ENCODE measurements at regions not wholly inside any gene's neighbourhood (a gene's known extent, or its start where the extent isn't known, plus 50 kb on each side); places are given as distances from the start of the nearest gene placed in this dataset.
A peak's percentile ranks its signal among the peaks of the same experiment; 100 is the strongest.
"Not testable (repeated sequence)": the region's sequence is repeated elsewhere in the genome, so short reads cannot be mapped to it uniquely, and the experiment has no call there.

DNA sequence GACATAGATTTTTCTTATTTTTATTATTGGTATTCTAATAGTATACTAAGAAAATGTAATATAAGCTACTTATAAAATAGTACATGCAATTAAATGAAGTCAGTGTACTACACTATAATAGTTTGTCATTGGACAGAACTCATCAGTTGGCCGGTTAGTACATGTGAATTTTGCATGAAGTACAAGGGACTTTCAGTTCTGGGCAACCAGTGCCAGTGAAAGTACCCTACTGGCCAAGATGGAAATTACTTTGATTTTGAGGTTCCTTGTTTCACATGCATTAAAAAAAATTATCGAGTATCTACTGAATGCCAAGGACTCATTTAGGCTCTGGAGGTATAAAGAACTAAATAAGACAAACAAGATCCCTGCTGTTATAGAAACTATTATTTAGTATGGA is 213.4 kb upstream of the ELL2 start:
- no peak for DNase-seq

DNA sequence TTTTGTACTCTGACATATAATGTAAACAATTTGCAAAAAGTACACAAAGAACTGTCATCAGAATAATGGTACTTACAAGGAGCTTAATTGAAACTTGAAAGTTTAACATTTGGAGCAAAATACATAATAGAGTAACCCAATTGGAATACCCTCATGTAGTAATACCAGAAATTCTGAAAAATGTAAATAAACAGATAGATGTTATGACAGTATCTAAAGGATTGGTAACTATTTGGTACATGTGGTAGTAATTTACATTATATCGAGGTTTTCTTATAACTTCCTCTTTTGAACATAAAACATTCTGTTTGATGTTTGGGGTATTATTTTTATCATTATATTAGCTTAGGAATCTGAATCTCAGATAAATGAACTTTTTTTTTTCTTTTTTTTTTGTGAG is 211.7 kb upstream of the ELL2 start:
- DNase-seq: no peak

DNA sequence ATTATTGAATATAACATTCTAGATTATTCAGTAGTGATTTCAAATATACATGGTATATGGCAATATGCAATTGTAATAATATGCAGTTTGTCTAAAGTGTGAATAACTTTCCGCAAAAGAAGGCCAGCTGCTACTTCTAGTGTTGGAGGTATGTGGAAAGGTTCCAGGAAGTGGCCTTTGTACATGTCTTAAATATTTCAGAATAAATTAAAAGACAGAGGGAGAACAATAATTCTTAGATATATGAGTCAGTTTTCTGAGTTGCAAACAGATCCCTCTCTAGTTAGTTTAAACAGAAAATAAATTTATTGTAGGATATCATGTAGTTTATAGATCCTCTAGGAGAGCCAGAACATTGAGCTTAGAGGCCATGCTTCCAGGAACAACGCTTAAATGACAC is 210.8 kb upstream of the ELL2 start:
- DNase-seq: no peak

DNA sequence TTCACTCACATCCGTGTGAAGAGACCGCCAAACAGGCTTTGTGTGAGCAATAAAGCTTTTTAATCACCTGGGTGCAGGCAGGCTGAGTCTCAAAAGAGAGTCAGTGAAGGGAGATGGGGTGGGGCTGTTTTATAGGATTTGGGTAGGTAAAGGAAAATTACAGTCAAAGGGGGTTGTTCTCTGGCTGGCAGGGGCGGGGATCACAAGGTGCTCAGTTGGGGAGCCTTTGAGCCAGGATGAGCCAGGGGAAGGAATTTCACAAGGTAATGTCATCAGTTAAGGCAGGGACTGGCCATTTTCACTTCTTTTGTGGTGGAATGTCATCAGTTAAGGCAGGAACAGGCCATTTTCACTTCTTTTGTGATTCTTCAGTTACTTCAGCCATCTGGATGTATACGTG is 210.3 kb upstream of the ELL2 start:
- not testable (repeated sequence) for DNase-seq

DNA sequence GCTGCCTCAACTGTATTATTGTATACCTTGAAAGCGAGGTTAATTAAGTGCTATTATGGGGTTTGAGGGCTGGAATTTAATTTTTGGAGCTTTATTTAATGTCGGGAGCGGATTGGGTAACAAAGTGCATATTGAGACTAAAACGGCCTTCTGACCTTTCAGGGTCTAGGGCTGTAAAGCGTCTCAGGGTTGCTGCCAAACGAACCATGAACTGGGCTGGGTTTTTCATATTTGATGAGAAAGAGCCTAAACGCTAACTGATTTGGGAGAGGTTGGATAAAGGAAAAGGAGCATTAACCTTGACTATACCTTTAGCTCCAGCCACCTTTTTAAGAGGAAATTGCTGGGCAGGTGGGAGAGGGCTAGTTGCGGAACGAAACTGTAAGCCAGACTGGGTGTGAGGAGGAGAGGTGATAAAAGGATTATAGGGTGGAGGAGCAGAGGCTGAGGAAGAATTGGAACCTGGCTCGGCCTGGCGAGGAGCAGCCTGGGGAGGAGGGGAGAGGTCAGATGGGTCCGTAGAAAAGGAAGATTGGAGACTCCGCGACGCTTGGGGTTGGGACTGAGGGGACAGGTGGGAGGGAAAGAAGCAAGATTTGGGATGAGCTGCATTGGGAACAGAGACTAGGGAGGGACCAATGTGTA is 209.0 kb upstream of the ELL2 start:
- not testable (repeated sequence) for DNase-seq

DNA sequence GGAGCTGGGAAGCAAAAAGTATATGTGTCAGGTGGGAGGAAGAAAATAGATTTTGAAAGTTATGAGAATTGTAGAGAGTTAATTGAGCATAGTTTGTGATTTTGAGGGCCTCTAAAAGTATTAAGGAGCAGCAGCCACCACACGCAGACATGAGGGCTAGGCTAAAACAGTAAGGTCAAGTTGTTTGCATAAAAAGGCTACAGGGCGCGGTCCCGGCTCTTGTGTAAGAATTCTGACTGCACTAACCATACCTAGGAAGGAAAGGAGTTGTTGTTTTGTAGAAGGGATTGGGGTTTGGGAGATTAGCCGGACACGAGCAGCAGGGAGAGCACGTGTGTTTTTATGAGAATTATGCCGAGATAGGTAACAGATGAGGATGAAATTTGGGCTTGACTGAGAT is 207.2 kb upstream of the ELL2 start:
- DNase-seq: not testable (repeated sequence)

DNA sequence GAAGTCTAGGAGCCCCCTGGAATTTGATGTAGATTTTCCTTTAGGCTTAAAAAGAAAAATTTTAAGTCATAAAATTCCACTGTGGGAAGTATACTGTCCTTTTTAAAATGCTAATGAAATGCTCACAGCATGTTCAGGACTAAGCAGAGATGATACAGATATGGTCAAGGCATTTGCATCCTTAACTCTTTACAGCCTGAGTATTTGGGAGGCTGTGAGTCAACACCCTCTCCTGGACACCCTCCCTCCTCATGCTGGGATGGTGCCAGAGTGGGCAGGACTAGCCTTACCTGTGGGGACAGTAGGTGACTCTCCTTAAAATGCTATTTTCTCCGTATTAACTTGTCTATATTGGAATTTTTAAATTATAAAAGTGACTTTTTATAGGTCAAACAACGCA is 197.4 kb upstream of the ELL2 start:
- no peak for DNase-seq

DNA sequence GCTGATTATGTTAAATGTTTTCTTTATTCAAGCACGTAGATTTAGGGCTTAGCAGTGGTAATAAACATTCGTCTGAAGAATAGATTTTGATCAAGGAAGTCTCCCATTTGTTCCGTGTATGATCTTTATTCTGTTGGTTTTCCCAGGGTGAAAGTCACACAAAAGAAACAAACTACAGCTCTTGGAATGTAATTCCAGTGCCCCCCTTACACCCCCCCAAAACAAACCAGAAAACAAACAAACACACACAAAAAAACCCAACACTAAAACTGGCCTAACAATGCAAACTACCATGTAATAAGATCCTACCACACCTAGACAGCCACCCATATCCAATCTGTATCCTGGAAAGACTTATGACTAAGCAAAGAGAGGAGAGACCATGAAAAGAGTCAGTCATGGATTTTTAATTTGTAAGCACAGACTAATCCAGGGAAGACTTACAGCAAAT is 196.2 kb upstream of the ELL2 start:
- no peak for DNase-seq

DNA sequence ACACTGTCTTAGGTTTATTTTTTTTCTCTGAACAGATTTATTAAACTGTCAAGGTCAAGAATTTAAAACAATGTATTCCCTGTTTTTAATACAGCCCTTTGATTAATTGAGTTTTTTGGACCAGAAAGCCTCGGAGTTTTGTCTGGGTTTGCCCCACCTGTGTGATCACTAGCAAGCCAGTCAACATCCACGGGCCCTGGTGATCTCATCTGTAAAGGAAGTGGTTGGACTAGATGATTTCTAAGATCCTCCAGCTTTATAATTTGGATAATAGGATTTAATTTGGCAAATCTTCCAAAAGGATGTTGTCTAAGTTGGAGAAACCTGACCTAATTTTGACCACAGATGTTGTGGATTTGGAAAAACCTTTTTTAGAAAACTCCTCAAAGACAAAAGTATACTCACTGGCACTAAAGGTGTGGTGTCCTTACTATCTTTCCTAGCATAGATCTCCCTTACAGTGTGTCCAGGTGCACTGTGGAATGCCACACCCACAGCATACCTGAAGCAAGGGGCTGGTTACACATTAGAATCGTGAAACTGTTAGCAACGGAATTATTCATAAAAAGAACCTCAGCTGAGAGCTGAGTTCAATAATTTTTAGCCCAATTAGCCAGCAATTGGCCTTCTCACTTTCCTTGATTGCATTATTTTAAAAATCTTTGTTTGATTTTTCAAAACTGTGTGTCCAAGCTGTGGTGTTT is 195.6 kb upstream of the ELL2 start:
- no peak for DNase-seq

DNA sequence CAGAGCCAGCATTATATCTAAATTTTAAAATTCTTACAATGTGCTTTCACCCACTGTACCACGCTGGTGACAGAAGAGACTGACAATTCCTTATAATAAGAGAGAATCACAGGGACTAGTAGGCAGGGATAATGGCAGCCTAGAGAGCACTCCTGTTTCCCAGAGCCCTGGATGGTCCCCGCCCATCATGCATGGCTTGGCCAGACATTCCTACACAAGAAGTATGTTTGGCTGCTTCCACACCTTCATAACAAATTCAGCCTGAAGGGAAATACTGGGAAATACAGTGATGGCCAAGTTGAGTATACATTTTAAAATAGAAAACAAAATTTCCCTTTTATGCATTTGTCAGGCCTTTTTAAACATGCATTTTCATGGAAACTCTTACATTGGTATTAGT is 193.5 kb upstream of the ELL2 start:
- DNase-seq: no peak

DNA sequence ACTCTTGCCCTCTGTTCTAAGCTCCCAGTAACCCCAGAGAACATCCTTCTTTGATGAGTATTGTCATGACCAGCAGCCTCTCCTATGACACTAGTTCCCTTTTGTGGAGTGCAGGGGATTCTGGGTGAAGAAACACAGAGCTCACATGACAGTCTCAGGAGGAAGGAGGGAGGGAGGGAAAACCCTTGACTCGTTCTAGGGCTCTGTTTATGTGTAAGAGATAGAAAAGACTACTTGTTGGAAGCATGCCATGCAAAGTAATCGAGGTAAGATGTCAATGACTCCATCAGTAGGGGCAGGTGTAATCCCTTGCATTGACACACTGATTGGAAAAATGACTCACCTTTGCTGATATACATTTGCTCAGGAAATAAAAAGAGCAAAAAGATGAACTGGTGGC is 190.2 kb upstream of the ELL2 start:
- no peak for DNase-seq

DNA sequence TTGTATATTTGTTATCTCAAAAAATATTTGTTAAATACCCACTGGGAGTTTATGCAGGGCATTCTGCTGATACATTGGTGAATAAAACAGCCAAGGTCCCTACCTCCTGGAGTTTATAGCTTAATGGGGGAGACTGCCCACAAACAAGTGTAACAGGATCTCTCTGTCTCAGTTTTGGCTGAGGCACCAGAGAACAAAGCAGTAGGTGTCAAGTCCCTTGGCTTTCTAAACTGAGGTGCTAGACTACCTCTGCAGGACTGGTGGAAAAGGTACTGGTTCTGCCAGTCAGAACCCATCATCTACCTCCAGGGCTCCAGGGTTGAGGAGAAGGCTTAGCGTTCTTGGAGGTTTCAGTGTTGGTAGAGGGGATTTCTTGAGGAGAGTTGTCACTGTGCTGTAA is 188.4 kb upstream of the ELL2 start:
- no peak for DNase-seq

DNA sequence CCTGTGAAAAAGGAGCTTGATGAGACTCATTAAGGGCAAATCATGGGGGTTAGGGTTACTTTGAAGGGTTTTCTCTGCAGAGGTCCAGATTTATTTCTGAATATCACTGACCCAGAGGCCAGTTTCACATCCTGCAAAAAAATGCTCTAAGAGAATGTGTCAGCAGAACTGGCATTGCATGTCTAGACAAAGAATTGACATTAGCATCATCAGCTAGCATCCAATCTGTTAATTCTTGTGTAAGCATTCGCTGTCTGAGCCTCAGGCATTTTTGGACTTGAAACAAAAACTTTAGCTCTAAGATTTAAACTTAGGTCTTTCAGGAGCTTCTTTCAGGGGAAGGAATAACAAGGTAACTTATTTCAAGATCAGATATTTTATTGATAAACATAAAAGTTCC is 187.9 kb upstream of the ELL2 start:
- no peak for DNase-seq

DNA sequence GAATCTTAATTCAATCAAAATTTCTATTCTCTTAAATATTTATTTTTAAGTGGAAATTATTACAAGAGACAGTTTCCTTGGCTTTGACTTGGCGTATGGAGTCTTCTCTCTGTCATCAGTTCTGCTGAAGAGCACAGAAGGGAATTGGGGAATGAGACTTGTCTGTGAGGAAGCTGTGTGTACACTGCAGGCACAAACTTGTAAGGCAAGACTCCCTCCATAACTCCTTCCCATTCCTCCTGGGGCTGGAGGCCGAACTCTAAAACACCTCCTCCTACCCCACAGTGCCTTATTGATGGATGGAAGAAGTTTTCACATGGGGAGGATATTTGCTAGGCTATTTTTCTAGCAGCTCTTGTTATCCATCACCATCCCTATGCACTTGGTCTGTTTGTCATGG is 187.4 kb upstream of the ELL2 start:
- no peak for DNase-seq

DNA sequence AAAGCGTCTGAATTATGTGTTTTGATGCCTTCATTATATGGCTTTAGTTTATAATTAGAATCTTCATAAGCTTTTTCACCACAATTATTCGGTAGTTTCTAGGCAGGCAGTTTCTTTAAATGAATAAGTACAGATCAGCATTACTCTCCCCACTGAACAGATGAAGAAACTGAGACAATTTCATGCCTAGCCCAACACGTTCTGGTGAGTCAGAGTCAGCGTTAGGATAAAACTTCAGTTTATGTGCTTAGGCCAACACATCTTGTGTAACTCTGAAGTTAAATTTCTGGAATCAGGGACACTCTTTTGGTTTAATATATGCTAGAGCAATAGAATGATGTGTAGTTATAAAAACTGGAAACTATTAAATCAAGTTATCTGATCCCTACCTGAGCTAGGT is 186.7 kb upstream of the ELL2 start:
- no peak for DNase-seq

DNA sequence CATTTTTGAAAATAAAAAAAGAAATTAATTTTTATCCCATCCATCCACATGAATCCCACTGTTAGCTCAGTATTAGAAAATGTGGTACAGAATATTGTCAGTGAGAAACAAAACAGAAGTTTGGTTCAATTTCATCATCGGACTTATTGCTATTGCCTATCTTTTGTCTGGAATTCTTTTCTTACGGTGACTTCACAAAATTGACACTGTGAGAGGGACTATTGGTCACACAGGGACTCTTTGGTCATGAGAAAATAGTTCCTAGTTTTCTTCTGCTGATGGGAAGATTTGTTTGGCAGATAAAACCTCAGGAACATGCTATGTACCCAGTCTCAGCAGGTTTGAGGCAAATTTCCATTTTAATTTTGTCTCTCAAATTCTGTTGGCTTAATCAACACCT is 186.2 kb upstream of the ELL2 start:
- DNase-seq: no peak

DNA sequence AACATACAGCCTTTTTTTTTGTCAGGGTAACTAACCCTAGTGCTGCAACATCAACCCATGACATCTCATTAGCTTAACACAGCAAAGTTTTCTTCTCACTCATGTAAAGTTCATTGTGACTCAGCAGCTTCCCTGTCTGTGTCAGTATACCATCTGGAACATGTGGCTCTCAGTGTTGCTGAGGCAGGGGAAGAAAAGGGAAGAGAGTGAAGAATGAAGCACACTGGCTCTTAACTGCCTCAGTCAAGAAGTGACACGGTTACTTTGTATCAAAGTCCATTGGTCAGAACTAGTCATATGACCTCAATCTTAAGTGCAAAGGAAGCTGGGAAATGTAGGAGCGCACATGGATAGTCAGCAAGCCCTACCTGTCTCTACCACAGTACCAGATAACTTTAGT is 185.0 kb upstream of the ELL2 start:
- peak in 3 of 51 donors; percentile 0 to 6 (median 4) for DNase-seq

DNA sequence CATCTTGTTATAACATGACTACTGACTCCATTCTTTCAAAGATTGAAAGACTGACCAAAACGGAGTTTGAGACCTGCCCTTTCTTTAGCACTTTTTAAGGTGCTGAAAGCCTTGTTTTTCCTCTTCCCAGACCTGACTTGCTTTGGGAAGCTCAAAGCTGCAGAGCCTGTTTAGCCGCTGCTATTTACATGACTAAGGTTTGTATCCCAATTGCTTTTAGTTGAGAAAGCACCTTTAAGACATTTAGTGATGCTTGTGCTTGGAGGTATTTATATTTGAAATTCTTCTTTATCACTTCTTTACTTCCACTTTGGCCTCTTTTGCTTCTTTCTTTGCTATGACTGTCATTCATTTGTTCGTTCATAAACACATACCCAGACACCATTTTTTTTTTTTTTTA is 182.6 kb upstream of the ELL2 start:
- no peak for DNase-seq

DNA sequence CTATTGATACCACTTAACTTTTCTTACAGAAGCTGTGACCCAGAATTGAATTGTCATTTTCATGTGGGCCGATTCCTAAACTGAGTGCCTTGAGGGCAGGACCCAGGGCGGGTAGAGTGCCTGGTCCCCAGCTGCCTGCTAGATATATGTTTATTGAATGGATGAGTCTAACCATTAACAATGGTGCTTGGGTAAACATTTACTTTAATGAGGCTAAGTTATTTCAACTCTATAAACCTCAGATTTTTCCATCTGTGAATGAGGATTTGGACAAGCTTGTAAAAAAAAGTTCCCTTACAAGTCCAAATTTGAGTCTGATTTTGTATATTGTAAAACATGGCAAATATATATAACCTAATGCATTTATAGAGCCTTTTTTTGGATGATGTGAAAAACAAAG is 181.8 kb upstream of the ELL2 start:
- DNase-seq: no peak

DNA sequence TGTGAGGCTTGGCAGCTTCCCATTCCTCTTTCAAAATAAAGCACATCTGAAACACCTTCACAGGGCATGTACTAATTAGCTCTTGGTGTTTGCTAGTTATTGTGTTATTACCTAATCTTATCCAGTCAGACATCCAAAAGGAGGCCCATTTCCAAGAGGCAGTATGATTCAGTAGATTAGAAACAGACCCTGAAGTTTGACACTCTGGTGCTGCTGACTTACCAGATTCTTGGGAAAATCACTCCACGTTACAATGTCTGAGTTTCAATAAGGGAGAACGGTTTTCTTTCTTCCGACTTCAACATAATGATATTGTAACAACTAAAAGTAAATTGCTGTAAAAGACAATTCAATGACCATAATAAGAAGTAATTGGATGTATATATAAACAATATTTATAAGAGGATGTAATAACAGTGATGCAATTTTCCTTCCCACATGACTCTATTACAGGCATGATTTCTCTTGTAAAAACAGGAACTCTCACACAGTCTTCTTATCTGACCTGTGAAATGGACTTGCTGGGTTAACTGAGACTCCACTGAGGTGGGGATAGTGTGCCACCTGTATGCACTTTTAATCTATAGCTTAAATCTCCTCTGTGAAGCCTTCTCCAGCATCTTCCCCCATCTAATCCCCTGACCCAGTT is 181.3 kb upstream of the ELL2 start:
- no peak for DNase-seq

DNA sequence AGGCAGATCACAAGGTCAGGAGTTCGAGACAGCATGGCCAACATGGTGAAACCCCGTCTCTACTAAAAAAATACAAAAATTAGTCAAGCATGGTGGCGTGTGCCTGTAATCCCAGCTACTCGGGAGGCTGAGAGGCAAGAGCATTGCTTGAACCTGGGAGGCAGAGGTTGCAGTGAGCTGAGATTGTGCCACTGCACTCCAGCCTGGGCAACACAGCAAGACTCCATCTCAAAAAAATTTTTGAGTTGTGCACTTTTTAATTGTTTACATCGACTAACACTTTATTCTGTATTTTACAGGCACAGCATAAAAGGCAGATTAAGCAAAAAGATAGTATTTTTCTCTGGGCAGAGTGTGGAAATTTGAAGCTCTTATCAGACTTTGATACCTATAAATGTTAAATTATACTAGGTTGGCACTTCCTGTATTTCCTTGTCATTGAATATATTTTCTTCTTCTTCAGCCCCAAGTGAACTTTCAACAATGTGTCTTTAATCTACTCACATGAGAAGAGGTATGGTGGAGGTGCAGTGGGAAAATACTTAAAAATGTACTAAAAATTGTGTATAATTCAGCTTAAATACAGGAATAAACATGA is 180.6 kb upstream of the ELL2 start:
- DNase-seq: no peak

DNA sequence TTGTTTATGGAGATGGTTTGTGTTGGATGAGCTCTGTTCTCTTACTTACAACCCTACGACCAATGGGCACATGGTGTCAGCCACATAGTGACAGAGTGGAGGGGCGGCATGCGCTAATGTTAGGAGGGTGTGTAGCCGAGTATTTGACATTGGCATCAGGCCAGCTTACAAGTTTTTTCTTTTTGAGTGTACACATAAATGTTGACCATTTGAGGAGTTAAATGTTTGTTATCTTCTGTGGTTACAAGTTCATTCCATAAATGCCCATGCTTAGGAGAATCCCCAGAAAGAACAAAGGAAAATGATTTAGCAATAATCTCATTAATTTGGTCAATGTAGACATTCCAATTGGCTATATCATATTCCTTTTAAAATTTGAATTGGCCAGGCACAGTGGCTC is 180.1 kb upstream of the ELL2 start:
- DNase-seq: no peak

DNA sequence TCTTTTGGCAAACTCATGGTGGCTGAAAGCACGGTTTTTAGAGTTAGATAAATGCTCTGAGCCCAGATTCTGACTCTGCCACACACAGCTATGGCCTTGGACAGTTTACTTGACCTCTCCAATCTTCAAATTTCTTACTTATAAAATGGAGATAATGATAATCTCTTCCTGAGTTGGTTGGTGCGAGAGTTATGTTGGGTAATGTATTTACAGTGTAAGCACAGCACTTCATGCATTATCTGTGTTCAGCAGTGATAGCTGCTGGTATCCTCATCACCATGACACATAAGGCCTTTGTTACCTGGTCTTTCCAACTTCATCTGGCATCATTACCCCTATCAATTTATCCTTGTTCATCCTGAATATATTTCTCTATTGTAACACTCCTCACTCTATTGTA is 178.8 kb upstream of the ELL2 start:
- DNase-seq: no peak

All from hypothalamus (tissue), 51 donors.